HG02642 (cell line): ENCODE measurements at regions not wholly inside any gene's neighbourhood (a gene's known extent, or its start where the extent isn't known, plus 50 kb on each side); places are given as distances from the start of the nearest gene placed in this dataset.

ENCODE experiments used
- ATAC-seq: cut with Tn5 transposase; IDR thresholded peaks from one replicate; pipeline ENCODE4 v1.9.1; 2021; ENCODE audit warnings: mild to moderate bottlenecking; ENCODE audit not compliant: unreplicated experiment, poor library complexity

DNA sequence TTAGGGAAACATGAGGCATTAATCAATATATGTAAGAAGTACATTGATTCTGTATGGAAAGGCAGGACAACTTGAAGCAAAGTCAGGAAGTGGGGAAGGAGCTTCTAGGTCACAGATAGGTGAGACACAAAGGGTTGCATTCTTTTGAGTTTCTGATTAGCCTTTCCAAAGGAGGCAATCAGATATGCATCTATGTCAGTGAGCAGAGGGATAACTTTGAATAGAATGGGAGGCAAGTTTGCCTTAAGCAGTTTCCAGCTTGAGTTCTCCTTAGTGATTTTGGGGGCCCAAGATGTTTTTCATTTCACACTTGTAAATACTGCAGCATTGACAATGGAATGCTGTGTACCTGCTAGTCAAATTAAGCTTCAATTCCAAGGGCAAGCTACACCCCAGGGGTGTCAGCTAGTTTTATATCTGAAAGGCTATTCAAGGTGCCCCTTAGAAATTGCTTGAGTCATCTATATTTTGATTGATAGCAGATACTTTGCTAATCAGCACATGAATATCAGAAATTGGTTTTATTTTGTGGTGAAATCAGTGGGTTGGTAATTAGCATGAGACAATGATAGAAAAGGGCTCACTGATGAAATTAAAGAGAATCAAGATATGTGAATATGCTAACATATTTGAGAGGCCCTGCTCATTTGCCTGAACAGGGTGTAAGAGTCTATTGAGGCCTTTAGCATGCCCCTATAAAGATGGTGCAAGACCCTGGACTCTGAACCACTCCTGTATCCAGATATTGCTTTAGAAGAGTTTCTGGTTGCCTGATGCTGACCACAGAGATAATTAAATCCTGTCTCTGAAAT lies 131.5 kb downstream of the TMEM17 start:
- ATAC-seq: no peak

DNA sequence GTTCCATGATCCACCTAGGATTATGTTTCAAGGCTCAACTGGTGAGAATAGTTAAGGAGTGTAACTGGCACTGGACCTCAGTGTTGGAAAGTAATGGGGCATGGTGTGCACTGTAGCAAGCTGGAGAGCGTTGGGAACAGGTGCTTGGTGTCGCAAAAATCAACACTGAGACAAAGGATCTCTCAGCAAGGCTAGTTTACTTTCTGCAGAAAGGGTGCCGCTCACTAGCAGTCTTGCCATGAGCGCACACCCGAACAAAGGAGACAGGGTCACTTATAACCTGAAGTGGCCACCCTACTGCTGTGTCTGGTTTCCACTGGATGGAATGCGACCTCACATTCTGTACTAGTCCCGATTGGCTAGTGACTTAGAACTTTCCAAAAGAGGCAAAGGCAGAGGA lies 133.2 kb downstream of the TMEM17 start:
- no peak for ATAC-seq

DNA sequence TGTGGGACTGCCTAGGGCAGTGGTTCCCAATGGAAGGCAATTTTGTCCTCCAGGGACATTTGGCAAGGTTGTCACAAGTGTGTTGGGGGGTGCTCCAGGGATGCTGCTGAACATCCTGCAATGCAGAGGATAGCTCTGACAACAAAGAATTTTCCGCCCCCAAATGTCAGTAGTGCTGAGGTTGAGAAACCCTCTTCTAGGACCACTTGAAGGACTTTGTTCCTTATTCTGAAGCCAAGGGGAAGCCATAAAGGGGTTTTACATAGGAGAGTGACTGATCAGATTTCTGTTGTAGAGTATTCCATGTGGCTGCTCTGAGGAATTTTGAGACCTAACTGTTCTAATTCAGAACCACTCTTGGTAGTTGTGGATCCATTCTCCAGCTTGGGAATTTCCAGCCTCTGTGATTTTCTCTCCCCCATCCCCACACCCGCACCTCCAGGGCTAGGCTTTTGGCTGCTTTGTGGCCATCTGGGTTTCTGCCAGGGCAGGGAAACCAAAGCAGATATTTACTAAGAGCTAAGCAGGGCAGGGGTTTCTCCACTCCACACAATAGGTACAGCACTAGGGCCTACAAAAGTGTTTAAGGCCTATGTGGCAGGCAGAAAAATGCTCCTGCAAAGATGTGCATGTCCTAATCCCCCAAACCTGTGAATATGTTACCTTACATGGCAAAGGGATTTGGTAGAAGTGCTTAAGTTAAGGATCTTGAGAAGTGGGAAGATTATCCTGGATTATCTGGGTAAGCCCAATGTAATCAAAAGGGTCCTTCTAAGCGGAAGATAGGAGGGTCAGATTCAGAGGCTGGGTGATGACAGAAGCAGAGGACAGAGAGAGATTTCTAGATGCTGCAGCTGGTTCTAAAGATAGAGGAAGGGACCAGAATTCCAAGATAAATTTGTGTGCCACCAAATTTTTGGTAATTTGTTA lies 135.4 kb downstream of the TMEM17 start:
- no peak for ATAC-seq

DNA sequence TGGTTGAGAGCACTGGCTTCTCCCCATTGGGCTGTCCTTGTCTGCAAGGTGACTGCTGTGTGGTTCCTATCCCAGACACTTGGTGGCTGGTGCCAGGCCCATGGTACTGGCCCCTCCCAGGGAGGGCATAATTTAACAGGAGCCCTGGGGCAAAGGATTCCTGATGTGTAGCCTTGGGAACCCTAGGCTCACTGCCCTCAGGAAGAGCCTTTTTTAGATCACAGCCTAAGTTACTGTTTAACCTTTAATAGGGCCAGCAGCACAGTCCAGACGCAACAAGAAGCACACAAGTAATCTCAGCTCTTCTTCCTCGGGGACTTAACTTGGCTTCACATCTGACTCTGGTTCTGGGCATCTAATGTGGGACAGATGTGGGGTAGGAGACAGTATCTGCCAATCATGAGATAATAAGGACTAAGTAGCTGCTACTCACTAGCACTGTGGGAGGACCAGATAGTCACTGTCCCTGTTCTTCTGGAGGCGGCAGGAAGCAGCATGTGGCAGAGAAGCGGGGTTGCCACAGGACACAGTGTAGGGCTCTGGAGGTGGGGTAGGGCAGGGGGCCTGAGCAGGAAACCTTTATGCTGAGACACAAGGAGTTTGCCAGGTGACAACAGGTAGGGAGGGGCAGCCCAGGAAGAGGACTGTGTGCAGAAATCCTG lies 136.3 kb downstream of the TMEM17 start:
- no peak for ATAC-seq

GRCh38 chr2:62364791-62365528 lies 141.0 kb downstream of the TMEM17 start:
- no peak for ATAC-seq

DNA sequence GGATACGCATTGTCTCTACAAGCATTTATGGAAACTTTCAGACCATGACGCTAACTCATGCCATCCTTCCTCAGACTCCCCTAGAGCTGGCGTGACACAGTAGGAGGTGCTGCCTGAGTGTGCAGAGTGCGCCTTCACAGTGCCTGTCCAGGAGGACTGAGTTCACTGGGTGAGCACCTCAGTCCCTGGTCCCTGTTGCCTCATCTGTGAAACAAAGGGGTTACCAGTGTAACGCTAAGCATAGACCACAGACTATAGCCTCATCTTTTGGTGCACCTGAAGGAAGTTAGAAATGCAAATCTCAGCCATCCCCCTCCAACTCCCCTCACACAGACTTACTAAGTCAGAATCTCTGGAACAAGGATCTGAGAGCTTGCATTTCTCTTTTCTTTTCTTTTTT lies 142.8 kb downstream of the TMEM17 start:
- peak; percentile 74 for ATAC-seq

GRCh38 chr2:62362561-62362960 lies 143.4 kb downstream of the TMEM17 start:
- ATAC-seq: peak; percentile 38

DNA sequence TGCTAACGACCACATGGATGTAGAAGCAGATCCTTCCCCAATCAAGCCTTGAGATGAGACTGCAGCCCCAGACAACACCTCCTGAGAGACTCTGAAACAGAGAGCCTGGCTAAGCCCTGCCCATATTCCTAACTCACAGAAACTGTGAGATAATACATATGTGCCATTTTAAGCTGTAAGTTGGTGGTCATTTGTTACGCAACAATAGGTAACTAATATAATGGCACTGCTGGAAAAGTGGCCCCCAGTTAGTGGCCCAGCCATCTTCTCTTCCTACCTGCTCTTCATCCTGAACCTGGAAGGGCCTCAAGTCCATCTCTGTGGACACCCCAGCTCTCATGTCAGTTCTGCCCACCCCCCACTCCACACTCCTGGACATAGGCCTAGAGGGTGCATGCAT lies 144.0 kb downstream of the TMEM17 start:
- no peak for ATAC-seq

DNA sequence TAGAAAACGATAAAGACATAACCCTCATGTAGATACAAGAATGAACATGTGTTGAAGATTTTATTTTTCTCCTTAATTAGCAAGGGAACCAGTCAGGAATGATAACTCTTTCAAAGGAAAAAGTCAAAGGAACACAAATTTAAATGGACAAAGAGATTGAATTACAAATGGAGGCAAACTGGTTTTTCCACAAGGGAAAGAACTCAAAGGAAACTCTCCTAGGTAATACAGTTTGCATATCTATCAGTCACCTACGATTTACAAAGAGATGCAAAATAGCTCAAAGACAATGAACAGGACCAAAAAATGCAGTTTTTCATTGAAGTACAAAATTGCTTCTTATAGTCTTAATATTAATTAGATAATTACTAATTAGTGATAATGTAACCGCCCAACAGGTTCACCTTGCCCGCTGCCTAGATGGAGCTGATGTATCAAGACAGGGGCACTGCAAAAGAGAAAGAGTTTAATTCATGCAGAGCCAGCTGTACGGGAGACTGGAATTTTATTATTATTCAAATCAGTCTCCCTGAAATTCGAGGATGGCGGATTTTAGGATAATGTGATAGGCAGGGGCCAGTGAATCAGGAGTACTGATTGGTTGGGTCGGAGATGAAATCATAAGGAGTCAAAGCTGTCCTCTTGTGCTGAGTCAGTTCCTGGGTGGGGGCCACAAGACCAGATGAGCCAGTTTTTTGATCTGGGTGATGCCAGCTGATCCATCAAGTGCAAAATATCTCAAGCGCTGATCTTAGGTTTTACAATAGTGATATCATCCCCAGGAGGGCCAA lies 151.0 kb downstream of the TMEM17 start:
- ATAC-seq: no peak

- no peak for ATAC-seq
Measured at GRCh38 chr2:62352031-62352430, 154.0 kb downstream of the TMEM17 start.

GRCh38 chr2:62349788-62350187 lies 153.9 kb downstream of the B3GNT2 start:
- no peak for ATAC-seq

GRCh38 chr2:62348700-62349099 lies 152.8 kb downstream of the B3GNT2 start:
- ATAC-seq: no peak

DNA sequence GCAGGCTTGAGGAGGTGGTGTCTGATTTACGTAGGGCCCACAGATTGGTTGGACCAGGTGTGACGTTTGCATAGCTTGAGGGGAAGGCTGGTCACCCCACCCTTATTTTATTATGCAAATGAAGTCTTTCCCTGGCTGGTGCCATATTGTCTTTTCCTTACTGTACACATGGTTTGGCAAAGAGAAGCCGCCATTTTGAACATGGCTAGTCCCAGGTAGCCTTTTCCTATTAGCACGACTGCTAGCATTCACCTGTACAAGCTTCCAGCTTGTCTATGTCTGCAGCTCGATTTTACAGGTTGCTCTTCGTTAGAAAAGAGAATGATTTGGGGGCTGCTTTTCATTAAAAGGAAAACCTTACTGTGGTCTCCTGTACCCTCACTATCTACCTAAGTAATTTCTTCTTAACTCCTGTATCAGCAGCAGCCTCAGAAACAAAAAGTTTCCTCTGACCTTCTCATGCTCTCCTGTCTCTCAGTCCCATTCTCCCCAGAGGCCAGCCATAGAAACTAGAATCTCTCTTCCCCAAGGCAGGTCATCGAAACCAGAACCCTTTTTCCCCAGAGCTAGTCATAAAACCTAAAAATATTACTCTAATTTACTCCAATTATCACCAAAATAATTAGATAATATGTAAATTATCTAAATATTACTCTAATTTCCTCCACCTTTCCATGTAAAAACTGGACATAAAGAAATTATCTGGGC lies 151.8 kb downstream of the B3GNT2 start:
- no peak for ATAC-seq

GRCh38 chr2:62344472-62344871 lies 148.6 kb downstream of the B3GNT2 start:
- ATAC-seq: peak; percentile 78

- no peak for ATAC-seq
Measured at GRCh38 chr2:62343636-62344337, 147.9 kb downstream of the B3GNT2 start.

DNA sequence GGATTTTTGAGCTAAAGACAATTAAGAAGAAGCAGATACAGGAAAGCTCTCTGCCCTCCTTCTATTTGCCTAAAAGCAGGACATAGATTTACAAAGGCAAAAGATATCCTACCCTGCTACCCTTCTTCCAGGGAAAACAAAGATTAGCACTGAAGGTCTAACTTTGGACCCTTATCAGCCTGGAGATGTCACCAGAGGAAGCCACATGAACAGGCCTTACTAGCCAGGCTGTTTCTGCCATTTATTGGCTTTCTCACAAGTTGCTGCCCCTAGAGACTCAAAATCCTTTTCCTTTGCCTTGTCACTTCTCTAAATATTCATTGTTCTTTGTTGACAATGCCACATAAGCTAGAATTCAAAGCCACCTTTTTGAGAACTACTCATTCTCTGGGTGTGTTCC lies 147.3 kb downstream of the B3GNT2 start:
- no peak for ATAC-seq

- ATAC-seq: peak; percentile 69
Measured at GRCh38 chr2:62340994-62341484, 145.1 kb downstream of the B3GNT2 start.

GRCh38 chr2:62339837-62340236 lies 143.9 kb downstream of the B3GNT2 start:
- no peak for ATAC-seq
